ENCODE measurements at regions not wholly inside any gene's neighbourhood (a gene's known extent, or its start where the extent isn't known, plus 50 kb on each side); places are given as distances from the start of the nearest gene placed in this dataset.

DNA sequence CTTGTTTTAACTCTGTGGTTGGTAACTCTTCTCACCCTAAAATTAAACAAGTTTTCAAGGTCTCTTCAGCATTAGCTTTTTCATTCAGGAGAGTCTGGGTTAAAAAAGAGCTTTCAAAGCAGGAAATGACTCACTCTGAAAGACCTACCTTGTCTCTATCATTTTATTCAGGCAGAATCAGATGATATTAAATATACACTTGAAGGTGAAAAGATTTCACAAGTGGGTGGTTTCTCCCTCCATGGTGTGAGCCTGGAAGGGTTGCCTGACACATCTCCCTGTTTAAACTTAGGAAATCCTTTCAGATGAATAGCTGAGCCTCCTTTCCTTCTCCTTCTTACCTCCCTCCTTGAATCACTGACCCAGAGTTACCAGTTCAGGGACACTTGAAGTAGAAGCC is 1402.0 kb upstream of the PIK3C3 start:
- Histone ChIP-seq H3K27ac (no peak overlapping the region), H3K9me3 (ENCODE audit: low read depth) (no peaks in the 10 kb centered on the region), H3K27me3 (no peaks in the 10 kb centered on the region), H3K4me1 (ENCODE audit: low read depth) (peaks cover 3% of the 10 kb centered on the region), H3K36me3 (no peaks in the 10 kb centered on the region), H3K4me3 (no peak overlapping the region)
- TF ChIP-seq, protein P1, sequence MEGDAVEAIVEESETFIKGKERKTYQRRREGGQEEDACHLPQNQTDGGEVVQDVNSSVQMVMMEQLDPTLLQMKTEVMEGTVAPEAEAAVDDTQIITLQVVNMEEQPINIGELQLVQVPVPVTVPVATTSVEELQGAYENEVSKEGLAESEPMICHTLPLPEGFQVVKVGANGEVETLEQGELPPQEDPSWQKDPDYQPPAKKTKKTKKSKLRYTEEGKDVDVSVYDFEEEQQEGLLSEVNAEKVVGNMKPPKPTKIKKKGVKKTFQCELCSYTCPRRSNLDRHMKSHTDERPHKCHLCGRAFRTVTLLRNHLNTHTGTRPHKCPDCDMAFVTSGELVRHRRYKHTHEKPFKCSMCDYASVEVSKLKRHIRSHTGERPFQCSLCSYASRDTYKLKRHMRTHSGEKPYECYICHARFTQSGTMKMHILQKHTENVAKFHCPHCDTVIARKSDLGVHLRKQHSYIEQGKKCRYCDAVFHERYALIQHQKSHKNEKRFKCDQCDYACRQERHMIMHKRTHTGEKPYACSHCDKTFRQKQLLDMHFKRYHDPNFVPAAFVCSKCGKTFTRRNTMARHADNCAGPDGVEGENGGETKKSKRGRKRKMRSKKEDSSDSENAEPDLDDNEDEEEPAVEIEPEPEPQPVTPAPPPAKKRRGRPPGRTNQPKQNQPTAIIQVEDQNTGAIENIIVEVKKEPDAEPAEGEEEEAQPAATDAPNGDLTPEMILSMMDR (IDR thresholded peaks at IDR 0.05; ENCODE audit: low read depth, low read length): no peak
- no peak for DNase-seq (ENCODE audit: low read depth in 1 of 2, low spot score in 1 of 2)

DNA sequence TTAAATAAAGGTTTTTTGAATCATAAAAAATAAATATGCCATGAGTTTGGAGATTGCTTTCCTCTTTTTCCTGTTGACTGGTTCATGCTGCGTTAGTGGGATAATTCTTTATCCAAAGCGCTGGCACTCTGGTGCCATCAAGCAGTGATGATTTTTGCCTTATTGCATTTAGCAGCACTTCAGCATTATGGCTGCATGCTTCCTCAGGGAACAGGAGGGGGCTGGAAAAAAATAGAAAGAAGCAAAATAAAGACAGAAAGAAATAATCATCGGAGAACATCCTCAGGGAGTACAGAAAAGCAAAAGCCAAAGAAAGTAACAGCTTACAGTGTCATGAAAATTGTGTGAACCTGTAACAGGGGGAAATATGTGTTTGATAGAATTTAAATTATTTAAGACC is 1408.2 kb upstream of the PIK3C3 start:
- no peak for DNase-seq (ENCODE audit: low read depth in 1 of 2, low spot score in 1 of 2)
- Histone ChIP-seq H3K4me1 (ENCODE audit: low read depth) (no peaks in the 10 kb centered on the region), H3K27me3 (no peaks in the 10 kb centered on the region), H3K27ac (no peak overlapping the region), H3K9me3 (ENCODE audit: low read depth) (no peaks in the 10 kb centered on the region), H3K36me3 (no peaks in the 10 kb centered on the region), H3K4me3 (no peak overlapping the region)
- TF ChIP-seq, protein P1 (IDR thresholded peaks at IDR 0.05; ENCODE audit: low read depth, low read length): no peak

DNA sequence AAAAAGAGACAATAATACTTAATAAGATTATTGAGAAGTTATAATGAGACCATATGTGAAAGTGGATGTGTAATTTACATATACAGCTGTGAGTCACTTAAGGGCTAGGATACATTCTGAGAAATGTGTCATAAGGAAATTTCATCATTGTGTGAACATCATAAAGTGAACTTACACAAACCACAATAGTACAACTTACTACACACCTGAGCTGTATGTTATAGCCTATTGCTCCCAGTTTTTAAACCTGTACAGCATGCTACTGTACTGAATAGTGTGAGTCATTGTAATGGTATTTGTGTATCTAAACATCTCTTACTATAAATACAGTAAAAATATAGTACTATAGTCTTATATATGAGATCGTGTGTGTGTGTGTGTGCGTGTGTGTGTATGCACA is 1420.3 kb upstream of the PIK3C3 start:
- Histone ChIP-seq H3K4me1 (ENCODE audit: low read depth) (no peaks in the 10 kb centered on the region), H3K9me3 (ENCODE audit: low read depth) (no peaks in the 10 kb centered on the region), H3K27me3 (no peaks in the 10 kb centered on the region), H3K27ac (no peak overlapping the region), H3K36me3 (no peaks in the 10 kb centered on the region), H3K4me3 (no peak overlapping the region)
- DNase-seq (ENCODE audit: low read depth in 1 of 2, low spot score in 1 of 2): no peak
- TF ChIP-seq, protein P1 (IDR thresholded peaks at IDR 0.05; ENCODE audit: low read depth, low read length): no peak

DNA sequence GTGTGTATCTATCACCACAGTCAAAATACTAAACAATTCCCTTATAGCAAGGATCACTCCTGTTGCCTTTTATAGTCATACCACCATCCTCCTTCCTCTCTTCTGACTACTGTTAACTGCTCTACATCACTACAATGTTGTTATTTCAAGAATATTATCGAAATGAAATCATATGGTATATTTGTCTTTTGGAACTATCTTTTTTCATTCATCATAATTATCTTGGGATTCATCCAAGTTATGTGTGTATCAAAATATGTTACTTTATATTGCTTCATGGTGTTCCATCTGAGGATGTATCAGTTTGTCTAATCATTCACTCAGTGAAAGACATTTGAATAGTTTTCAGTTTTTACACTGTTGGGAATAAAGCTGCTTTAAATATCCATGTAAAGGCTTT is 1423.0 kb upstream of the PIK3C3 start:
- DNase-seq (ENCODE audit: low read depth in 1 of 2, low spot score in 1 of 2): no peak
- no peaks in the 10 kb centered on the region for H3K27me3 ChIP-seq
- no peaks in the 10 kb centered on the region for H3K9me3 ChIP-seq (ENCODE audit: low read depth)
- no peaks in the 10 kb centered on the region for H3K36me3 ChIP-seq
- H3K4me3 ChIP-seq: no peak overlapping the region
- TF ChIP-seq, protein P1 (IDR thresholded peaks at IDR 0.05; ENCODE audit: low read depth, low read length): no peak
- no peak overlapping the region for H3K27ac ChIP-seq
- H3K4me1 ChIP-seq (ENCODE audit: low read depth): no peaks in the 10 kb centered on the region

DNA sequence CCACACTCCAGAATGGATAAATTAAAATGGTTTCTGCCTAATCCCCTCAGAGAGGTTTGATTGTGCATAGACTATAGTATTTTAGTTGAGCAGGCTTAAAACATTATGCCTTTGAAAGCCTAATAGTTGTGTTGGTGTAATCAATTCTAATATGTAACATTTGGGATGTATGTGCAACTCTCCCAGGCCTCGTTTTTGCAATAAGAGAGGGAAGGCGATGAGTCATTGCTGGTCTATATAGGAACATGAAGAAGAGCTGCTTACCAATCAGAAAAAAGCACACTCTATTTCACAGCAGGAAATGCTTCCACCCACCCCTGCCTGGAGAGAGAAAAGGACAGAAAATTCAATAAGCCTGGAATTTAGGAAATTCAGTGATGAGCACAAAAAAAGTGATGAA is 1424.0 kb upstream of the PIK3C3 start:
- H3K4me3 ChIP-seq: no peak overlapping the region

More for the DNA sequence above, 1424.0 kb upstream of the PIK3C3 start:
- TF ChIP-seq, protein P1 (IDR thresholded peaks at IDR 0.05; ENCODE audit: low read depth, low read length): no peak
- no peak overlapping the region for H3K27ac ChIP-seq
- no peaks in the 10 kb centered on the region for H3K9me3 ChIP-seq (ENCODE audit: low read depth)
- H3K36me3 ChIP-seq: no peaks in the 10 kb centered on the region
- H3K4me1 ChIP-seq (ENCODE audit: low read depth): no peaks in the 10 kb centered on the region
- H3K27me3 ChIP-seq: no peaks in the 10 kb centered on the region
- DNase-seq (ENCODE audit: low read depth in 1 of 2, low spot score in 1 of 2): peak in 1 of 2 donors; percentile 23

All from cardiac muscle cell (in vitro differentiated cells and primary cell).